Stimulated activated CD4-positive, alpha-beta T cell treated with anti-CD3 and anti-CD28 coated beads, Interleukin-4, amount 100 ng/mL, for 48 hours (primary cell): ENCODE measurements at regions not wholly inside any gene's neighbourhood (a gene's known extent, or its start where the extent isn't known, plus 50 kb on each side); places are given as distances from the start of the nearest gene placed in this dataset.
"Not testable (repeated sequence)": the region's sequence is repeated elsewhere in the genome, so short reads cannot be mapped to it uniquely, and the experiment has no call there.

Experiments used
- DNase-seq, 2 donors: peaks; one replicate each; pipeline ENCODE4 v3.0.0-alpha.2; 2020; ENCODE audit warnings: low read depth in 2 of 2

GRCh38 chr17:33895491-33895890 lies 359.6 kb upstream of the CCL2 start:
- DNase-seq = no peak

DNA sequence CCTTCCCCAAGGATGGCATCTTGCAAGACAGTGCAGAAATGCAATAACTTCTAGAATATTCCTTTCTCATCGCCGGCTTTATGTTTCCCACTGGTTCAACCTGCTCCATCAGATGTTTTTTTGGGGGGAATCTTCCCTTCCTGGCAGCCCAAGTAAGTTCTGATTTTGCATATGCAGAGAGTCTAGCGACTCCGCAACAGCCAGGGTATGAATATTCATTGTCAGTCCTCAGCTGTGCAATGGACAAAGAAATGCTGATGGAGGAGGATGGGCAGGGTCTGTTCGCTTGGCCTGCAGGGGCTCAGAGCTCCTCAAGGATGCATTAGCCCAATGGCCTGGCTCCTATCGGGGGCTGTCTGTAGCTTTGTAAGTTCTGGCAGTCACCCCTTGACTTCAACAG lies 358.8 kb upstream of the CCL2 start:
- DNase-seq = no peak

- DNase-seq = no peak
Observed at GRCh38 chr17:33901085-33901484, 354.0 kb upstream of the CCL2 start.

GRCh38 chr17:33902901-33903449 lies 352.1 kb upstream of the CCL2 start:
- DNase-seq = no peak

DNA sequence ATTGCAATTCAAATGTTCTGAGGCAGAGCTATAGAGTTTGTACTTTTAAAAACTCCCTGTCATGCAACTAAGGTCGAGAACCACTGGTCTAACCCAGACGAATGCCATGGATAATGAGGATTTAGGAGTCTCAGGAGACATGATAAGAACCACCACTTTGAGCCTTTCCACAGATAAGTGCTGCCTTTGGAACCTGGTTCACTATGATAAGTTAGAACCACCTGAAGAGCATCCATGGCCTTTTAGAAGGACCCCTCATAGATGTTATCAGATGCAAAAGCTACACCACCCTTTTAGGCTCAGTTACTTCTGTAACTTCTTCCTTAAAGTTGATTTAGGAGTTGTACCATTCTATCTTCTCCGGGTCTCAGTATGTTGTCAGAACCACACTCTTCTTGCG lies 350.6 kb upstream of the CCL2 start:
- no peak for DNase-seq

GRCh38 chr17:33905338-33905800 lies 349.7 kb upstream of the CCL2 start:
- no peak for DNase-seq

- no peak for DNase-seq
Observed at GRCh38 chr17:33908363-33909064, 346.6 kb upstream of the CCL2 start.

DNA sequence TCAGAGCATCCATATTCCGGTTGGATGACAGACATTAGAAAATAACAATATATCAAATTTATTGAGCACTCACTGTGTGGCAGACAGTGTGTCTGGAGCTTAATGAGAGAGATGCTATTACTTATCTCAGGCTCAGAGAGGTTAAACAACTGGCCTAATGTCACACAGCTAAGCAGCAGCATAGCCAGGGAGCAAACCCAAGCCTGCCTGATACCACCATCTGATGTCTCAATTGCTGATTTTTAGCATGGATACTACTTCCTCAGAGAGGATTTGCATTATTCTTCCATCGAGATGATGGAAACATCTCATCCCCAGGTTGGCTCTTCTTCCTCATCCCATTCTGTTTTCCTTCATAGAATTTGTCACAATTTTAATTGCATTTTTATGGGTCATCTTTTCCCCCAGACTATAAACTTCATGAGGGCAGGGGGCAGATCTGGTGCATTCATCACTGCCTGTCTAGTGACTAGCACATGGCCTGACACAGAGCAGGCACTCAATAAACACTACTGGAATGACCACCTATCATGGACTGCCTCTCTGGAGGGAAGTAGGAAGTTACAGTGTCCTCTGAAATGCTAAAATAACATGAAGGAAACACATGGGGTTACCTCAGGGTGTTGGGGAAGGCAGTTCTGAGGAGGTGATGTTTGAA lies 344.8 kb upstream of the CCL2 start:
- no peak for DNase-seq

- DNase-seq = no peak
Observed at GRCh38 chr17:33914125-33914524, 341.0 kb upstream of the CCL2 start.

GRCh38 chr17:33922971-33923370 lies 332.1 kb upstream of the CCL2 start:
- DNase-seq = no peak

DNA sequence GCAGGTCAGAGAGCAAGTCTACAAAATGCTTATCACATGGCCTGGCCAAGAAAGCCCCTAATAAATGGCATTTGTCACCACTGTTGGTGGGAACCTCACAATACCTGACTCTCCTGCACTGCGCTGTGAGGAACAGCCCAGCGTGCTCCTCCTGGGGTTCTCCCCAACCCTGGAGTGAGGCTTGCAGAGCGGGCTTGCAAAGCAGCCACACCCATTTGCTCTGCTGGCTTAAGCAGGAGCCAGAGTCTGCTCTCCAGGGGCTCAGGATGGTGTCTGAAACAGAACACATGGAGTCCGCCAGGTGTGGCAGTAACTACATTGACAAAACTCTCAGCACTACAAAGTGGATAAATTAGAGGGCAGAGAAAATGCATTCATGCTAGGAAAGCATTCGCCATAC lies 331.0 kb upstream of the CCL2 start:
- DNase-seq = no peak

DNA sequence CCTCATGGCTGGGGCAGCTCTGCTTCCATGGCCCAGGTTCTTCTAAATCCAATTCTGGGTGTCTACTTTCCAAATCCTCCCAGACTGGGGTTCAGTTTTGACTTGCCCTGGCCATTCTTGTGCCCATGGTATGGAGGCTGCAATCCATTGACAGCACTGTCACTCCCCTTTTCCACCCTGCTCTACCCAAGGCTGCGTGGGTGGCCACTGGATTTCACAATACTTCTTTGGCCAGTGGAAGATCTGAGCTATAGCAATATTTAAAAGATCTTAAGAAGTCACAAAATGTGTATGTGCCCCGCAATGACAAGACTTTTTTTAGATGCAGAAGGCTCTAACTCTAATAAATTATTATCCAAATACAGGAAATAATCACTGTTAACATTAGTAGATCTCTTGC lies 329.4 kb upstream of the CCL2 start:
- no peak for DNase-seq

- DNase-seq = no peak
Observed at GRCh38 chr17:33927732-33928133, 327.4 kb upstream of the CCL2 start.

GRCh38 chr17:33929181-33929724 lies 325.8 kb upstream of the CCL2 start:
- no peak for DNase-seq

DNA sequence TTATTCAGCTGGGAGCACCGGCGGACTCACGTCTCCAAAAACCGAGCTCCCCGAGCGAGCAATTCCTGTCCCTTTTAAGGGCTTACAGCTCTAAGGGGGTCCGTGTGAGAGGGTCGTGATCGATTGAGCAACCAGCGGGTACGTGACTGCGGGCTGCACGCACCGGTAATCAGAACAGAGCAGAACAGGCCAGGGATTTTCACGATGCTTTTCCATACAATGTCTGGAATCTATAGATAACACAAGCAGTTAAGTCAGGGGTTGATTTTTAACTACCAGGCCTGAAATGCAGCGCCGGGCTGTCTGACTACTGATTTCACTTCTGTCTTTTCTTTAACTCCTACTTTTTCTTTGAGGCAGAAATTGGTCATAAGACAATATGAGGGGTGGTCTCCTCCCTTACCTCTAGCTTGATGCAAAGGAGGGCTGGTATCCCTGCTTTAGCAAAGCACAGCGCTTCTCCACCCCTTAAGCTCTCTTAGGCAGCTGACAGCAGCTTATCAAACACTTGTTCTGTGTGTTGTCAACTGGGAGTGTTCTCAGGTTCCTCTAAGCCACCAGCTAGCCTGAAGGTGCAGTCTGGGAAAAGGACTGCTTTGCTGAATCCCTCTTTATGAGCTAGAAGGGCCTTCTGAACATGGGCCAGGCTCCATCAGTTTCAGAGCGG lies 323.8 kb upstream of the CCL2 start:
- DNase-seq = not testable (repeated sequence)

DNA sequence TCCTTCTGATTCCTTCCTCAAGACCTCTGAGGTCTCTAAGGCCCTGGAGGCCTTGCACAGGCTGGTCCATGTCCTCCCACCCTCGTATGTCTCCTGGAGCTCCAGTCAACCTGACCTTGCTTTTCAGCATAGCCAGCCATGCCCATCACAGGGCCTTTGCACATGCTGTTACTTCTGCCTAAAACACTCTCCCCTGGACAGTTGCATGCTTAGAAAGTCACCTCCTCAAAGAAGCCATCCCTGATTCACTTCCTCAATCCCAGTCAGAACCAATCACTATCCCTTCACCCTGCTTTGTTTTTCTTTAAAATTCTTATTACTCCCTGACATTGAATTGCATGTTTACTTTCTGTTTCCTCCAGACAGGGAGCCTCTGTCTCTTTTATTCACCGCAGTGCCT lies 322.1 kb upstream of the CCL2 start:
- DNase-seq = no peak

DNA sequence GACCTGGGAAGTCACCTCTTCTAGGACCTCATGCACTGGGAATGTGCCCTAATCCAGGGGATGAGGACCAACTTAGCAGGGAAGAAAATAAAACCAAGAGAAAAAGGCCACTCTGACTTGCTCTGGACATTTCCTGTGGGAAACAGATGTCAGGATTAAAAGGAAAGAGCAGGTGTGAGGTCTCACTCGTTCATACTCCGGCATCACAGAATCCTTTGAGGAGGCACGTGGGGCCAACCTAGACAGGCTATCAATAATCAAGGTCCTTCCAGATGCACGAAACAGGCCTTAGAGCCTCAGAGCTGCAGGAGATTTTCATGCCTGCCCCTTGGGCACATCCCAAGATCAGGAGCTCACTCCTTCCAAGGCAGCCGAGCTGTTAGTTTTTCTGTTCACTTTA lies 321.5 kb upstream of the CCL2 start:
- no peak for DNase-seq

DNA sequence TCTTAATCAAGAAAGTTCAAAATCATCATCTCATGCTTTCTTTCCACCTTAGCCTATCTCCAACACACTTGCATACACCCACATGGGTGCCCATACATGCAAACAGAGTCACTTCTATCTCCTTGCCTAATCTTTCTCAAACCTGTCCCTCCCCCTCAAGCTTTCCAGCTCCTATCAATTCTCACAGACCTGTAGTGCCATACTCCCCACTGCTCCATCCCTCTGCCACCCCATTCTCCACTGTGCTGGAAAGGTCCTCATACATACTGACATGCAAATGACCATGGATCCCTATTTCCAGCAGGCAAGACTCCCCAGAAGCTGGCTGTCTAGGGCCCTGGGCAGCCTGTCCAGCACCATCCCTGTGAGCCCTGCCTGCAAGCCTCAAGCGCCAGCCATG lies 320.4 kb upstream of the CCL2 start:
- DNase-seq = no peak

GRCh38 chr17:33935822-33936221 lies 319.3 kb upstream of the CCL2 start:
- no peak for DNase-seq

DNA sequence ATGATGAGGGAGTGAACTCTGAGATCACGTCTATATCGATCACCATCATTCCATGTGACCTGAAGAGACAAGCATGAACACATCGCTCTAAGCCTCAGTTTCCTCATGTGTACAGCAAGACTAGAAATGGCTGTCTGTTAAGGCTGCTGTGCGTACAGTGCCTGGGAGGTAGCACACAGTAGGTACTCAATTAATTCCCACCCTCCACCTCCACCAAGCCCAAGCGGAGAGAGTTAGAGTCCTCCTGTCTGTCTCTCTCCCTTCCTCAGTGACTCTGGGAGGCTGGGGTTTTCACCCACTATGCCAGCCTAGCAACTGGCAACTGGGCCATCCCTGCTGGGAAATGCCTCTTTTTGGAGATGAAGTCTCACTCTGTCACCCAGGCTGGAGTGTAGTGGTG lies 318.3 kb upstream of the CCL2 start:
- DNase-seq = no peak

- no peak for DNase-seq
Observed at GRCh38 chr17:33939959-33940358, 315.1 kb upstream of the CCL2 start.

GRCh38 chr17:33940769-33941370 lies 314.2 kb upstream of the CCL2 start:
- DNase-seq = no peak
